HEK293 (cell line): ENCODE measurements at regions not wholly inside any gene's neighbourhood (a gene's known extent, or its start where the extent isn't known, plus 50 kb on each side); places are given as distances from the start of the nearest gene placed in this dataset.

Source experiments
- CTCF ChIA-PET: fragments of 350-600 bp; formaldehyde crosslinking; extraction: SDS; loops from one replicate; lab custom pipeline; 2021; ENCODE audit warnings: antibody characterized with exemption; lab: Yijun Ruan, JAX
- POLR2A ChIA-PET: fragments of 300-600 bp; formaldehyde crosslinking; extraction: SDS; loops from one replicate; lab custom pipeline; 2020; ENCODE audit warnings: antibody characterized with exemption, inconsistent platforms; lab: Yijun Ruan, JAX
- H3K27ac ChIP-seq: fragments of 200-500 bp; sonication (Bioruptor generic); 2 replicates; pipeline ENCODE4 v1.5.1; 2014; ENCODE audit warnings: low read depth, low read length, control low read depth, inconsistent platforms; ENCODE audit errors: extremely low read depth
- H3K36me3 ChIP-seq, 2 experiments: fragments of 200-500 bp in 1 of 2; sonication (Bioruptor generic) in 1 of 2; 1 replicate in 1 of 2; 2 replicates in 1 of 2; pipeline ENCODE4 v1.5.1; 2014 to 2017; ENCODE audit warnings: inconsistent platforms in 2 of 2, low read length in 2 of 2; ENCODE audit not compliant: control insufficient read depth in 2 of 2, insufficient read depth in 1 of 2
- H3K4me1 ChIP-seq: fragments of 200-500 bp; sonication (Bioruptor generic); 2 replicates; pipeline ENCODE4 v1.5.1; 2014; ENCODE audit warnings: mild to moderate bottlenecking, low read length, inconsistent platforms; ENCODE audit not compliant: control insufficient read depth, insufficient read depth
- H3K4me3 ChIP-seq: 2 replicates; pipeline ENCODE4 v1.5.1; 2011; ENCODE audit warnings: low read depth, mild to moderate bottlenecking, control low read depth, low read length, moderate library complexity
- H3K9me3 ChIP-seq: fragments of 200-500 bp; sonication (Bioruptor generic); 2 replicates; pipeline ENCODE4 v1.5.1; 2014; ENCODE audit warnings: low read depth, low read length, inconsistent platforms; ENCODE audit not compliant: control insufficient read depth, insufficient read depth
- ELK4 ChIP-seq: IDR thresholded peaks from 2 replicates; pipeline ENCODE4 v1.6.1; 2011; ENCODE audit warnings: mild to moderate bottlenecking, low read depth, low read length, borderline replicate concordance
- GLI2 ChIP-seq: fragments of 450-650 bp; formaldehyde crosslinking; IDR thresholded peaks from 2 replicates; pipeline ENCODE4; 2017; ENCODE audit warnings: missing biosample characterization, missing genetic modification characterization, low read depth, borderline replicate concordance
- GLI4 ChIP-seq: fragments of 450-650 bp; formaldehyde crosslinking; IDR thresholded peaks from 2 replicates; pipeline ENCODE4 v1.5.1; 2016; ENCODE audit warnings: missing biosample characterization, missing genetic modification characterization
- HOXD13 ChIP-seq: sonication (generic); formaldehyde crosslinking; IDR thresholded peaks from 2 replicates; pipeline ENCODE4 v1.8.0; 2022; ENCODE audit warnings: missing genetic modification reagents, borderline replicate concordance
- IKZF3 ChIP-seq: fragments of 450-650 bp; IDR thresholded peaks from 2 replicates; pipeline ENCODE4 v1.5.0; 2018; ENCODE audit warnings: missing biosample characterization, mild to moderate bottlenecking, missing genetic modification characterization, moderate library complexity
- SETDB1 ChIP-seq: IDR thresholded peaks from one replicate; pipeline ENCODE4 v1.6.1; 2017; ENCODE audit warnings: mild to moderate bottlenecking, low read length, moderate library complexity, mixed read lengths; ENCODE audit not compliant: insufficient read length
- ZBTB1 ChIP-seq: fragments of 450-650 bp; formaldehyde crosslinking; IDR thresholded peaks from 2 replicates; pipeline ENCODE4 v1.5.1; 2016; ENCODE audit warnings: missing biosample characterization, missing genetic modification characterization
- ZBTB17 ChIP-seq: fragments of 450-650 bp; formaldehyde crosslinking; IDR thresholded peaks from 2 replicates; pipeline ENCODE4 v1.5.1; 2016; ENCODE audit warnings: missing biosample characterization, missing genetic modification characterization
- ZBTB49 ChIP-seq: fragments of 450-650 bp; formaldehyde crosslinking; IDR thresholded peaks from 2 replicates; pipeline ENCODE4 v1.5.1; 2016; ENCODE audit warnings: missing biosample characterization, missing genetic modification characterization, low read depth
- ZNF239 ChIP-seq: fragments of 450-650 bp; formaldehyde crosslinking; IDR thresholded peaks from 2 replicates; pipeline ENCODE4 v1.5.1; 2016; ENCODE audit warnings: missing biosample characterization, missing genetic modification characterization
- ZNF324 ChIP-seq: fragments of 450-650 bp; formaldehyde crosslinking; IDR thresholded peaks from 2 replicates; pipeline ENCODE4 v1.5.1; 2016; ENCODE audit warnings: missing biosample characterization, missing genetic modification characterization
- ZNF350 ChIP-seq: fragments of 450-650 bp; formaldehyde crosslinking; IDR thresholded peaks from 2 replicates; pipeline ENCODE4 v1.5.0; 2017; ENCODE audit warnings: missing biosample characterization, mild to moderate bottlenecking, missing genetic modification characterization
- ZNF391 ChIP-seq: fragments of 450-650 bp; formaldehyde crosslinking; IDR thresholded peaks from 2 replicates; pipeline ENCODE4 v1.5.1; 2016; ENCODE audit warnings: low read depth, missing biosample characterization, missing genetic modification characterization, borderline replicate concordance
- ZNF404 ChIP-seq: fragments of 450-650 bp; formaldehyde crosslinking; IDR thresholded peaks from 2 replicates; pipeline ENCODE4 v1.5.1; 2017; ENCODE audit warnings: missing biosample characterization, missing genetic modification characterization
- ZNF544 ChIP-seq: fragments of 450-650 bp; formaldehyde crosslinking; IDR thresholded peaks from 2 replicates; pipeline ENCODE4 v1.5.0; 2017; ENCODE audit warnings: missing biosample characterization, missing genetic modification characterization
- ZNF548 ChIP-seq: fragments of 450-650 bp; formaldehyde crosslinking; IDR thresholded peaks from 2 replicates; pipeline ENCODE4 v1.5.1; 2016; ENCODE audit warnings: missing biosample characterization, missing genetic modification characterization
- ZNF558 ChIP-seq: fragments of 450-650 bp; formaldehyde crosslinking; IDR thresholded peaks from 2 replicates; pipeline ENCODE4 v1.5.1; 2016; ENCODE audit warnings: missing biosample characterization, missing genetic modification characterization
- ZNF585B ChIP-seq: fragments of 450-650 bp; formaldehyde crosslinking; IDR thresholded peaks from 2 replicates; pipeline ENCODE4 v1.5.1; 2016; ENCODE audit warnings: missing biosample characterization, missing genetic modification characterization
- ZNF600 ChIP-seq: fragments of 450-650 bp; formaldehyde crosslinking; IDR thresholded peaks from 2 replicates; pipeline ENCODE4 v1.5.1; 2016; ENCODE audit warnings: missing biosample characterization, missing genetic modification characterization
- ZNF621 ChIP-seq: fragments of 450-650 bp; formaldehyde crosslinking; IDR thresholded peaks from 2 replicates; pipeline ENCODE4 v1.5.1; 2017; ENCODE audit warnings: missing biosample characterization, missing genetic modification characterization
- ZNF626 ChIP-seq: fragments of 450-650 bp; sonication (Bioruptor Pico); formaldehyde crosslinking; IDR thresholded peaks from 2 replicates; pipeline ENCODE4 v1.5.1; 2018; ENCODE audit warnings: missing biosample characterization, missing genetic modification characterization, inconsistent platforms
- ZNF701 ChIP-seq: fragments of 450-650 bp; formaldehyde crosslinking; IDR thresholded peaks from 2 replicates; pipeline ENCODE4 v1.5.1; 2016; ENCODE audit warnings: missing biosample characterization, missing genetic modification characterization
- ZNF791 ChIP-seq: fragments of 450-650 bp; formaldehyde crosslinking; IDR thresholded peaks from 2 replicates; pipeline ENCODE4 v1.5.1; 2016; ENCODE audit warnings: missing biosample characterization, missing genetic modification characterization
- TF ChIP-seq, protein P1 (sequence below): fragments of 450-650 bp; formaldehyde crosslinking; IDR thresholded peaks from 2 replicates; pipeline ENCODE4 v1.5.1; 2016; ENCODE audit warnings: missing biosample characterization, missing genetic modification characterization

DNA sequence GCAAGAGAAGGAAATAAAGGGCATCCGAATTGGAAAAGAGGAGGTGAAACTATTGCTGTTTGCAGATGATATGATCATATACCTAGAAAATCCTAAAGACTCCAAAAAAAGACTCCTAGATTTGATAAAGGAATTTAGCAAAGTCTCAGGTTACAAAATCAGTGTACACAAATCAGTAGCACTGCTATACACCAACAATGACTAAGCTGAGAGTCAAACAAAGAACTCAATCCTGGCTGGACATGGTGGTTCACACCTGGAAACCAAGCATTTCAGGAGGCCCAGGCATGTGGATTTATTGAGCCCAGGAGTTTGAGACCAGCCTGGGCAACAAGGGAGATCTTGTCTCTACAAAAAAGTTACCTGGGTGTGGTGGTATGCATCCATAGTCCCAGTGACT is 188.7 kb upstream of the PLXNC1 start:
- H3K9me3 ChIP-seq: no peaks in the 10 kb centered on the region
- H3K27ac ChIP-seq: no peak overlapping the region
- ChIA-PET CTCF (no interaction called here), POLR2A (no interaction called here)
- H3K4me3 ChIP-seq: no peak overlapping the region
- no peaks in the 10 kb centered on the region for H3K36me3 ChIP-seq
- no peaks in the 10 kb centered on the region for H3K4me1 ChIP-seq
- TF ChIP-seq, protein P1, sequence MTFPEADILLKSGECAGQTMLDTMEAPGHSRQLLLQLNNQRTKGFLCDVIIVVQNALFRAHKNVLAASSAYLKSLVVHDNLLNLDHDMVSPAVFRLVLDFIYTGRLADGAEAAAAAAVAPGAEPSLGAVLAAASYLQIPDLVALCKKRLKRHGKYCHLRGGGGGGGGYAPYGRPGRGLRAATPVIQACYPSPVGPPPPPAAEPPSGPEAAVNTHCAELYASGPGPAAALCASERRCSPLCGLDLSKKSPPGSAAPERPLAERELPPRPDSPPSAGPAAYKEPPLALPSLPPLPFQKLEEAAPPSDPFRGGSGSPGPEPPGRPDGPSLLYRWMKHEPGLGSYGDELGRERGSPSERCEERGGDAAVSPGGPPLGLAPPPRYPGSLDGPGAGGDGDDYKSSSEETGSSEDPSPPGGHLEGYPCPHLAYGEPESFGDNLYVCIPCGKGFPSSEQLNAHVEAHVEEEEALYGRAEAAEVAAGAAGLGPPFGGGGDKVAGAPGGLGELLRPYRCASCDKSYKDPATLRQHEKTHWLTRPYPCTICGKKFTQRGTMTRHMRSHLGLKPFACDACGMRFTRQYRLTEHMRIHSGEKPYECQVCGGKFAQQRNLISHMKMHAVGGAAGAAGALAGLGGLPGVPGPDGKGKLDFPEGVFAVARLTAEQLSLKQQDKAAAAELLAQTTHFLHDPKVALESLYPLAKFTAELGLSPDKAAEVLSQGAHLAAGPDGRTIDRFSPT (tag by site-specific recombination): no peak
- TF ChIP-seq ZNF350 (no peak), ZNF239 (tag by site-specific recombination) (no peak), ZNF544 (tag by site-specific recombination) (no peak), HOXD13 (no peak), ZNF585B (tag by site-specific recombination) (no peak), ELK4 (no peak), ZNF626 (no peak), ZNF548 (tag by site-specific recombination) (no peak), ZNF404 (tag by site-specific recombination) (no peak), ZBTB1 (no peak), ZNF791 (tag by site-specific recombination) (no peak)

GRCh38 chr12:93960521-93960920 is 187.9 kb upstream of the PLXNC1 start:
- no peaks in the 10 kb centered on the region for H3K4me1 ChIP-seq
- TF ChIP-seq ZNF621 (tag by site-specific recombination) (no peak), ZNF558 (tag by site-specific recombination) (no peak), ZNF324 (no peak), ZNF391 (tag by site-specific recombination) (no peak), ZNF600 (tag by site-specific recombination) (no peak), GLI2 (tag by site-specific recombination) (no peak), SETDB1 (no peak), ZNF701 (no peak), ZBTB49 (no peak), GLI4 (tag by site-specific recombination) (no peak), IKZF3 (tag by site-specific recombination) (no peak), ZBTB17 (tag by site-specific recombination) (no peak)
- TF ChIP-seq, all 188 proteins: peak for 0
- Histone ChIP-seq H3K4me3 (no peak overlapping the region), H3K9me3 (no peaks in the 10 kb centered on the region), H3K27ac (no peak overlapping the region), H3K36me3 (no peaks in the 10 kb centered on the region)
- ChIA-PET POLR2A (no interaction called here), CTCF (no interaction called here)
